ENCODE measurements at regions not wholly inside any gene's neighbourhood (a gene's known extent, or its start where the extent isn't known, plus 50 kb on each side); places are given as distances from the start of the nearest gene placed in this dataset.

GRCh38 chr20:2047456-2048092 is 53.7 kb upstream of the PDYN start:
- WGBS (ENCODE audit: insufficient coverage): 70% methylated on average over 3 of the region's 4 CpGs
- intact Hi-C loops (cut with micrococcal nuclease): no loop called here

DNA sequence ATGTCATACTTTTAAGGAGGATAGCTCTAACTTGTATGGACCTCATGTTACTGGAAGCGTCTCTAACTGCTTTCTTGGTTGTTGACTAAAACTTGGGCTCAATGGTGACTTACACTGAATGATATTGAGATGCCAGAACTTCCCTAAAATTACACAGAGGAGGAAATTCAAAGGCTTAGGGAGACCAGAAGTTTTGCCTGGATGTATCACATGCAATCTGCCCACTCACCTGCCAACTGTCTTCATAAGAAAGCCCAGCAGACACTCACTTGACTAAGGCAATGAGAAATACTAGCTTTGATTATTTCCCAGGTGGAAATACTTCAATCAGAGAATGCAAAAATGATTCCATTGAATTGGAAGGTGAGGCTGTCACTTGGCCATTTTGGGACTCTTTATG is 51.2 kb upstream of the PDYN start:
- intact Hi-C loops (cut with micrococcal nuclease): no loop called here
- no peak for DNase-seq
- Histone ChIP-seq H3K27me3 (replicated peaks in 1 of 4; ENCODE audit: control extremely low read depth in 1 of 4, control insufficient read depth in 3 of 4, insufficient read depth in 4 of 4, low read length in 3 of 4) (peaks cover 0 to 7% (median 1%) of the 10 kb centered on the region in 4 experiments), H3K4me3 (ENCODE audit: control extremely low read depth in 1 of 5, extremely low read depth in 1 of 5, insufficient read depth in 1 of 5, low read depth in 2 of 5, low read length in 4 of 5) (no peak overlapping the region), H3K4me2 (replicated peaks; ENCODE audit: low read depth, low read length, poor library complexity, severe bottlenecking) (no peak overlapping the region), H3K9me3 (ENCODE audit: control extremely low read depth in 1 of 3, control insufficient read depth in 2 of 3, insufficient read depth in 1 of 3, low read length in 2 of 3) (peaks cover 0 to 3% (median 0%) of the 10 kb centered on the region in 3 donors), H4K20me1 (ENCODE audit: control insufficient read depth, insufficient read depth, low read length, poor library complexity, severe bottlenecking) (no peaks in the 10 kb centered on the region), H3K36me3 (replicated peaks in 1 of 2; ENCODE audit: control extremely low read depth in 1 of 2, control insufficient read depth in 1 of 2, extremely low read depth in 1 of 2, insufficient read depth in 2 of 2, low read length in 1 of 2) (no peaks in the 10 kb centered on the region), H3K9ac (ENCODE audit: low read length) (no peak overlapping the region), H2AFZ (ENCODE audit: insufficient read depth, low read depth, low read length, poor library complexity, severe bottlenecking) (no peak overlapping the region), H3K27ac (ENCODE audit: low read length in 2 of 2) (no peak overlapping the region), H3K4me1 (ENCODE audit: control insufficient read depth in 2 of 2, insufficient read depth in 2 of 2, low read length in 2 of 2) (no peaks in the 10 kb centered on the region), H3K79me2 (ENCODE audit: control insufficient read depth, insufficient read depth, low read length) (no peaks in the 10 kb centered on the region)
- no peak for ATAC-seq (ENCODE audit: low read depth)
- ChIA-PET POLR2A (no interaction called here), CTCF (interaction anchor here (0.6 to 1.2 kb wide), 2 partner anchors 8 to 127 kb away, joined by 3 read pairs; no protein-coding TSS in a partner anchor)
- TF ChIP-seq, protein P1, sequence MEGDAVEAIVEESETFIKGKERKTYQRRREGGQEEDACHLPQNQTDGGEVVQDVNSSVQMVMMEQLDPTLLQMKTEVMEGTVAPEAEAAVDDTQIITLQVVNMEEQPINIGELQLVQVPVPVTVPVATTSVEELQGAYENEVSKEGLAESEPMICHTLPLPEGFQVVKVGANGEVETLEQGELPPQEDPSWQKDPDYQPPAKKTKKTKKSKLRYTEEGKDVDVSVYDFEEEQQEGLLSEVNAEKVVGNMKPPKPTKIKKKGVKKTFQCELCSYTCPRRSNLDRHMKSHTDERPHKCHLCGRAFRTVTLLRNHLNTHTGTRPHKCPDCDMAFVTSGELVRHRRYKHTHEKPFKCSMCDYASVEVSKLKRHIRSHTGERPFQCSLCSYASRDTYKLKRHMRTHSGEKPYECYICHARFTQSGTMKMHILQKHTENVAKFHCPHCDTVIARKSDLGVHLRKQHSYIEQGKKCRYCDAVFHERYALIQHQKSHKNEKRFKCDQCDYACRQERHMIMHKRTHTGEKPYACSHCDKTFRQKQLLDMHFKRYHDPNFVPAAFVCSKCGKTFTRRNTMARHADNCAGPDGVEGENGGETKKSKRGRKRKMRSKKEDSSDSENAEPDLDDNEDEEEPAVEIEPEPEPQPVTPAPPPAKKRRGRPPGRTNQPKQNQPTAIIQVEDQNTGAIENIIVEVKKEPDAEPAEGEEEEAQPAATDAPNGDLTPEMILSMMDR (IDR thresholded peaks at IDR 0.05): no peak
- no peak for TF ChIP-seq EZH2 (IDR thresholded peaks at IDR 0.05; ENCODE audit: borderline replicate concordance, insufficient read depth, low read depth, low read length, poor library complexity, severe bottlenecking)
- H3K9me3 Mint-ChIP-seq (ENCODE audit: insufficient read depth): no peaks in the 10 kb centered on the region
- no peaks in the 10 kb centered on the region for H3K4me1 Mint-ChIP-seq
- H3K27ac Mint-ChIP-seq: no peak overlapping the region
- no peak overlapping the region for H3K4me3 Mint-ChIP-seq
- WGBS (ENCODE audit: insufficient coverage): no CpG with 5 or more reads among the region's 1 CpG
- H3K27me3 Mint-ChIP-seq: peaks cover 30% of the 10 kb centered on the region

More at GRCh38 chr20:2047456-2048092, 53.7 kb upstream of the PDYN start:
- Histone ChIP-seq H3K9ac (ENCODE audit: low read length) (no peak overlapping the region), H3K4me1 (ENCODE audit: control insufficient read depth in 2 of 2, insufficient read depth in 2 of 2, low read length in 2 of 2) (no peaks in the 10 kb centered on the region), H3K27ac (ENCODE audit: low read length in 2 of 2) (no peak overlapping the region), H2AFZ (ENCODE audit: insufficient read depth, low read depth, low read length, poor library complexity, severe bottlenecking) (no peak overlapping the region), H3K79me2 (ENCODE audit: control insufficient read depth, insufficient read depth, low read length) (no peaks in the 10 kb centered on the region), H4K20me1 (ENCODE audit: control insufficient read depth, insufficient read depth, low read length, poor library complexity, severe bottlenecking) (no peaks in the 10 kb centered on the region), H3K4me3 (ENCODE audit: control extremely low read depth in 1 of 5, extremely low read depth in 1 of 5, insufficient read depth in 1 of 5, low read depth in 2 of 5, low read length in 4 of 5) (no peak overlapping the region), H3K9me3 (ENCODE audit: control extremely low read depth in 1 of 3, control insufficient read depth in 2 of 3, insufficient read depth in 1 of 3, low read length in 2 of 3) (peaks cover 0 to 3% (median 0%) of the 10 kb centered on the region in 3 donors), H3K36me3 (replicated peaks in 1 of 2; ENCODE audit: control extremely low read depth in 1 of 2, control insufficient read depth in 1 of 2, extremely low read depth in 1 of 2, insufficient read depth in 2 of 2, low read length in 1 of 2) (no peaks in the 10 kb centered on the region), H3K27me3 (replicated peaks in 1 of 4; ENCODE audit: control extremely low read depth in 1 of 4, control insufficient read depth in 3 of 4, insufficient read depth in 4 of 4, low read length in 3 of 4) (peaks cover 0 to 8% (median 0%) of the 10 kb centered on the region in 4 experiments), H3K4me2 (replicated peaks; ENCODE audit: low read depth, low read length, poor library complexity, severe bottlenecking) (no peak overlapping the region)
- ChIA-PET POLR2A (no interaction called here), CTCF (no interaction called here)
- no peak for DNase-seq
- TF ChIP-seq, protein P1 (IDR thresholded peaks at IDR 0.05): no peak
- no peak for TF ChIP-seq EZH2 (IDR thresholded peaks at IDR 0.05; ENCODE audit: borderline replicate concordance, insufficient read depth, low read depth, low read length, poor library complexity, severe bottlenecking)
- H3K27me3 Mint-ChIP-seq: peaks cover 42% of the 10 kb centered on the region
- no peaks in the 10 kb centered on the region for H3K9me3 Mint-ChIP-seq (ENCODE audit: insufficient read depth)
- H3K4me3 Mint-ChIP-seq: no peak overlapping the region
- ATAC-seq (ENCODE audit: low read depth): no peak
- no peak overlapping the region for H3K27ac Mint-ChIP-seq
- no peaks in the 10 kb centered on the region for H3K4me1 Mint-ChIP-seq
